ENCODE measurements at regions not wholly inside any gene's neighbourhood (a gene's known extent, or its start where the extent isn't known, plus 50 kb on each side); places are given as distances from the start of the nearest gene placed in this dataset.

DNA sequence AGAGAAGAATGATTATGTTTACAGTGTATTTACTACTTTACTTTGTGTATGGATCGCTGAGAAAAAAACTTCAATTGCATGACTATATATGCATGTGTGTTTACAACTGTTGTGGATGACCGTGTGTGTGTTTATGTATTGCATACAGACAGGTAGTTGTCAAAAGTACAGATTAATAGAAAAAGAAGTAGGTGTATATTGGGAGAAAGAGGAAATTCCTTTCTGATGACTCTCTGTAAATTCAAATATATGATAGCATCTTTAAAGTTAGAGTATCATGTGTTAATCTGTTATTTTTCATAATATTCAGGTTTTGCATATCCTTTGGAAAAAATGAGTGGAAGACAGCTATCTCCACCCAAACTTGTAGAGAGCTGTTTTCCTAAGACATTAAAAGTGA, 160.4 kb upstream of the AGR3 start:
- Histone ChIP-seq H3K4me1 (ENCODE audit: low read depth, poor library complexity, severe bottlenecking) (no peaks in the 10 kb centered on the region), H3K27ac (no peak overlapping the region), H3K4me3 (IDR thresholded peaks at IDR 0.05; ENCODE audit: insufficient read depth, low read depth, low read length) (no peak overlapping the region), H3K9ac (no peak overlapping the region), H3K36me3 (ENCODE audit: insufficient read depth) (no peaks in the 10 kb centered on the region), H3K79me2 (ENCODE audit: insufficient read depth, low read depth) (no peaks in the 10 kb centered on the region), H2AFZ (ENCODE audit: low read depth) (no peak overlapping the region), H4K20me1 (ENCODE audit: insufficient read depth) (no peaks in the 10 kb centered on the region), H3K4me2 (no peak overlapping the region), H3K27me3 (ENCODE audit: insufficient read depth, low read depth) (no peaks in the 10 kb centered on the region)
- TF ChIP-seq, protein P1, sequence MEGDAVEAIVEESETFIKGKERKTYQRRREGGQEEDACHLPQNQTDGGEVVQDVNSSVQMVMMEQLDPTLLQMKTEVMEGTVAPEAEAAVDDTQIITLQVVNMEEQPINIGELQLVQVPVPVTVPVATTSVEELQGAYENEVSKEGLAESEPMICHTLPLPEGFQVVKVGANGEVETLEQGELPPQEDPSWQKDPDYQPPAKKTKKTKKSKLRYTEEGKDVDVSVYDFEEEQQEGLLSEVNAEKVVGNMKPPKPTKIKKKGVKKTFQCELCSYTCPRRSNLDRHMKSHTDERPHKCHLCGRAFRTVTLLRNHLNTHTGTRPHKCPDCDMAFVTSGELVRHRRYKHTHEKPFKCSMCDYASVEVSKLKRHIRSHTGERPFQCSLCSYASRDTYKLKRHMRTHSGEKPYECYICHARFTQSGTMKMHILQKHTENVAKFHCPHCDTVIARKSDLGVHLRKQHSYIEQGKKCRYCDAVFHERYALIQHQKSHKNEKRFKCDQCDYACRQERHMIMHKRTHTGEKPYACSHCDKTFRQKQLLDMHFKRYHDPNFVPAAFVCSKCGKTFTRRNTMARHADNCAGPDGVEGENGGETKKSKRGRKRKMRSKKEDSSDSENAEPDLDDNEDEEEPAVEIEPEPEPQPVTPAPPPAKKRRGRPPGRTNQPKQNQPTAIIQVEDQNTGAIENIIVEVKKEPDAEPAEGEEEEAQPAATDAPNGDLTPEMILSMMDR (conservative IDR thresholded peaks at IDR 0.05; ENCODE audit: low read depth, low read length) = no peak

DNA sequence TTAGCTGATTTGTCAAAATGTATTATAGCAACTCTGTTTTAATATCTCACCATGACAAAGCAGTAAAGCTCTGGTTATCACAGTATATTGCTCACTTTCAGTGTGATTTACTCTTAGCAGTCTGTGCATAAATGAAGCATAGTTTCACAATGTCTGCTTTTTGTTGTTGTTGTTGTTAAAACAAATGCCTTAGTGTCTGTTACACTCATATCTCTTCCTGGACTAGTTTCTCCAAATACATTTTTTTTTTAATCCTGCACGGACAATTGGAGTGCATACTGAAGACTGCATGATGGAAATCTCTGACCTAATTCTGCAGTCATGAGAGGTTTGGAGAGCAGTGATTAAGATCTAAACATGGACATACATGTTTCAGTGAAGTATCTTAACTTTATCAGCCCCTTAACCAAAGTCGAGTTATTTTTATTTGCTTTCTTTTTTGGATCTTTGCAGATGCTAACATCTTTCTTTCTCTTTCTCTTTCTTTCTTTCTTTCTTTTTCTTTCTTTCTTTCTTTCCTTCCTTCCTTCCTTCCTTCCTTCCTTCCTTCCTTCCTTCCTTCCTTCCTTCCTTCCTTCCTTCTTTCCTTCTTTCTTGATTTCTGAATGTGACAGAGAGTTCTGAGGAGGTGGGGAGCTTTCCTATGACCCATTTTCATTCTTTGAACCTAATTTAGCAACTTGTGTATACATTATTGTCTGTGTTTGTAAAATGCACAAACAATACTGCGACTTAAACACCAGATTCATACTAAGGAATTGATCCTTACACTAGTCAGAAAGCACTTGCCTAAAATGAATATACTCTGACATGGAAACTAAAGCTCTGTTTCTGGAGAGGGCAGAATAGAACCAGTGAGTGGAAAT, 161.5 kb upstream of the AGR3 start:
- TF ChIP-seq, protein P1 (conservative IDR thresholded peaks at IDR 0.05; ENCODE audit: low read depth, low read length) = no peak
- H3K36me3 ChIP-seq (ENCODE audit: insufficient read depth) = no peaks in the 10 kb centered on the region
- H3K4me3 ChIP-seq (IDR thresholded peaks at IDR 0.05; ENCODE audit: insufficient read depth, low read depth, low read length) = no peak overlapping the region
- no peak overlapping the region for H3K9ac ChIP-seq
- H3K27ac ChIP-seq = no peak overlapping the region
- H3K4me1 ChIP-seq (ENCODE audit: low read depth, poor library complexity, severe bottlenecking) = no peaks in the 10 kb centered on the region
- no peaks in the 10 kb centered on the region for H3K79me2 ChIP-seq (ENCODE audit: insufficient read depth, low read depth)
- no peaks in the 10 kb centered on the region for H3K27me3 ChIP-seq (ENCODE audit: insufficient read depth, low read depth)
- H2AFZ ChIP-seq (ENCODE audit: low read depth) = no peak overlapping the region
- no peaks in the 10 kb centered on the region for H4K20me1 ChIP-seq (ENCODE audit: insufficient read depth)
- no peak overlapping the region for H3K4me2 ChIP-seq

DNA sequence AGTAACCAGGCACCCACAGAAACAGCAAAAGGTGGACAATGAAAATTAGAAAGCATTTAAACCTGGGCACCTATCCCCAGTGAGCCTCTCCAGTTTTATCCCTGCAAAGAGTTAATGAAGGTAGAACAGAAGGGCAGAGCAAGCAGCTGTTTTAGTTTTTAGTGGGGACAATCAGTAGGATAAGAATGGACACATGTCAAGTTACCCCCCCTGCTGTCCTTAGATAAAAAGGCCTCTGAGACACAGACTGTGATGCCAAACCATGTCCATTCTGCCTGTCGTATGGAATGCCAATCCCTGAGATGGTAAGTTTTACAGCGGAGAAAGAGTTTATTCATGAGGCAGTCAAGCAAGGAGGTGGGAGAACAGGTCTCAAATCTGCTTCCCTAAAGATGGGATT, 162.6 kb upstream of the AGR3 start:
- H3K27me3 ChIP-seq (ENCODE audit: insufficient read depth, low read depth) = no peaks in the 10 kb centered on the region
- H3K4me3 ChIP-seq (IDR thresholded peaks at IDR 0.05; ENCODE audit: insufficient read depth, low read depth, low read length) = no peak overlapping the region
- H3K27ac ChIP-seq = no peak overlapping the region
- H3K4me2 ChIP-seq = no peak overlapping the region
- H4K20me1 ChIP-seq (ENCODE audit: insufficient read depth) = no peaks in the 10 kb centered on the region
- no peaks in the 10 kb centered on the region for H3K79me2 ChIP-seq (ENCODE audit: insufficient read depth, low read depth)
- TF ChIP-seq, protein P1 (conservative IDR thresholded peaks at IDR 0.05; ENCODE audit: low read depth, low read length) = no peak
- no peaks in the 10 kb centered on the region for H3K36me3 ChIP-seq (ENCODE audit: insufficient read depth)
- no peak overlapping the region for H3K9ac ChIP-seq
- H2AFZ ChIP-seq (ENCODE audit: low read depth) = no peak overlapping the region
- H3K4me1 ChIP-seq (ENCODE audit: low read depth, poor library complexity, severe bottlenecking) = no peaks in the 10 kb centered on the region

DNA sequence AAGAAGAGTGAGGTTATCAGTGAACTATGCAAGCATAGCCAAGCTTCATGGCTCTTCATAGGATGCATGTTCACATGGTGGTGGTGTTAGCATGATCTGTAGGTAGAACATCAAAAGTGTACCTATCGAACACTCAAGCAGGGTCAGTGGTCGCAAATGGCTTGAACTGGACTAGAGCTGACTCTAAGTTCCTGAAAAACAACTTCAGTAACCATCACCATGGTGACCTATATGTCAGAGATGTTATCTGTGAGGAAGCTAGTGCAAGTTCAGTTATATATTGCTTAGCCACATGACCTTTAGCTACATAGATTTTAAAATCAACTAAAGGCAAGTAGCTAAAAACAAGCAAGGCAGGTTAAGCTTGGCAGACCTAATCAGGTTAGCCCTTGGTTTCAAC, 163.1 kb upstream of the AGR3 start:
- Histone ChIP-seq H3K4me2 (no peak overlapping the region), H3K79me2 (ENCODE audit: insufficient read depth, low read depth) (no peaks in the 10 kb centered on the region), H3K9ac (no peak overlapping the region), H3K27ac (no peak overlapping the region), H3K4me1 (ENCODE audit: low read depth, poor library complexity, severe bottlenecking) (no peaks in the 10 kb centered on the region), H3K36me3 (ENCODE audit: insufficient read depth) (no peaks in the 10 kb centered on the region), H3K4me3 (IDR thresholded peaks at IDR 0.05; ENCODE audit: insufficient read depth, low read depth, low read length) (no peak overlapping the region), H3K27me3 (ENCODE audit: insufficient read depth, low read depth) (no peaks in the 10 kb centered on the region), H2AFZ (ENCODE audit: low read depth) (no peak overlapping the region), H4K20me1 (ENCODE audit: insufficient read depth) (no peaks in the 10 kb centered on the region)
- TF ChIP-seq, protein P1 (conservative IDR thresholded peaks at IDR 0.05; ENCODE audit: low read depth, low read length) = no peak
